Mesodermal cell (in vitro differentiated cells): ENCODE measurements at regions not wholly inside any gene's neighbourhood (a gene's known extent, or its start where the extent isn't known, plus 50 kb on each side); places are given as distances from the start of the nearest gene placed in this dataset.

Experiments used
- H3K27ac ChIP-seq: 2 replicates; pipeline ENCODE4 v1.7.0; 2013; ENCODE audit warnings: mild to moderate bottlenecking, low read depth, low read length, moderate library complexity; ENCODE audit not compliant: severe bottlenecking
- H3K36me3 ChIP-seq: 2 replicates; pipeline ENCODE4 v1.7.1; 2013; ENCODE audit warnings: mild to moderate bottlenecking, low read length, moderate library complexity; ENCODE audit not compliant: control insufficient read depth, insufficient read depth
- H3K4me1 ChIP-seq: one replicate; pipeline ENCODE4 v1.7.1; 2013; ENCODE audit warnings: mild to moderate bottlenecking, low read length; ENCODE audit not compliant: insufficient read depth, control insufficient read depth, poor library complexity, severe bottlenecking
- H3K4me3 ChIP-seq: 2 replicates; pipeline ENCODE4 v1.7.0; 2013; ENCODE audit warnings: low read length, control low read depth, mild to moderate bottlenecking; ENCODE audit not compliant: insufficient read depth, poor library complexity, severe bottlenecking; ENCODE audit errors: extremely low read depth
- H3K9me3 ChIP-seq: 2 replicates; pipeline ENCODE4 v1.7.1; 2013; ENCODE audit warnings: mild to moderate bottlenecking, low read length, moderate library complexity; ENCODE audit not compliant: control insufficient read depth
- WGBS, 2 experiments: methylation state at CpG; one replicate each; pipeline ENCODE4 v1.1.5; 2013; ENCODE audit warnings: missing lambda C conversion rate in 2 of 2; ENCODE audit not compliant: insufficient coverage in 2 of 2; 5-methylcytosine and 5-hydroxymethylcytosine counted together

DNA sequence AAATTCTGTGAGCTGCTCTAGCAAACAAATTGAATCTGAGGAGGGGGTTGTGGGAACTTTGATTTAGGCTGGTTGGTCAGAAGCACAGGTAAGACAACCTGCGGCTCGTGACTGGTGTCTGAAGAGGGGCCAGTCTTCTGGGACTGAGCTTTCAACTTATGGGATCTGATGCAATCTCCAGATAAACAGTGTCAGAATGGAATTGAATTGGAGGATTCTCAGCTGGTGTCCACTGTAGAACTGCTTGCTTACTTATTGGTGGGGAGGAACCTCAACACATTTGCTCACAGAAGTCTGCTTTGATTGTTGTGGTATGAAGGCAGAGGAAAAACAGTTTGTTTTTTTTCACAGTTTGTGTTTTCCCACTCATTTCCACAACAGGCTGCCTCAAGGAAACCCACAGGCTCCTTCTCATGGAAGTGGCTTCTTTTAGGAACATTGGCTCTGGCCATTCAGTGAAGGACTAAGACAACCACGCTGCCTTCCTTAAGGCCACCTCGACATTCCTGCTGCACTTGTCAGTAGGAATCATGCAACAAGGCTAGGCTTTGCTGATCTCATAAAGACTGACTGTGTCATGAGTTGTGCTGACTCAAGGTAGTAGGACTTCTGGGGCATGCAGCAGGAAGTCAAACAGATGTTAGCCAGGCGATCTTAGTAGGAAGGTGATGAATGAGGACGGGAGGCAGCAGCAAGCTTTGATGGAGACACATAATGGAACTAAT is 104.7 kb downstream of the TSN start:
- H3K4me1 ChIP-seq = peaks cover 3% of the 10 kb centered on the region
- H3K9me3 ChIP-seq = no peaks in the 10 kb centered on the region
- H3K4me3 ChIP-seq = no peak overlapping the region
- WGBS, 2 experiments = 77 to 83% methylated on average over 4 of the region's 6 CpGs
- no peak overlapping the region for H3K27ac ChIP-seq
- H3K36me3 ChIP-seq = no peaks in the 10 kb centered on the region

DNA sequence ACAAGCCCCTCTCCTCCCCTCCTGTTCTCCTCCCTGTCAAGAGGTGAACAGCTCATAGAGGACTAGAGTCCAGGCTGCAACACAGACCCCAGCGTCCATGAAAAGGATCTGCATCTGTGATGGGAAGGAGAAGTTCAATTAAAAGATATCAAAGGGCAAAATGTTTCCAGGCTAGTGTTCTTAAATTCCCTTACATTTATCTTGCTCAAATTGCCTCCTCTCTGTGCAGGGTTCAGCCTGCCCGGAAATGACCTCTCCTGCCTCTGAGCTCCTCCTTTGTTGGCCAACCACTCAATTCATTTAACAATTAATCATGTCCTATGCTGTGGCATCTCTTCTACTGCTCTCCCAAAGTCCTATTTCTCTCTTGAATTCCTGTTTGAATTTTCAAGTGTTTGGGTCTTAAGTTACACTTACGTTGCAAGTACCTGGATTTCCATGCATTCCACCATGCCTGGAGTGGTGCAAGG is 105.3 kb downstream of the TSN start:
- Histone ChIP-seq H3K4me3 (no peak overlapping the region), H3K9me3 (no peaks in the 10 kb centered on the region), H3K36me3 (no peaks in the 10 kb centered on the region), H3K27ac (no peak overlapping the region), H3K4me1 (peaks cover 3% of the 10 kb centered on the region)
- 75 to 100% methylated on average over 1 to 2 of the region's 3 CpGs for WGBS, 2 experiments

DNA sequence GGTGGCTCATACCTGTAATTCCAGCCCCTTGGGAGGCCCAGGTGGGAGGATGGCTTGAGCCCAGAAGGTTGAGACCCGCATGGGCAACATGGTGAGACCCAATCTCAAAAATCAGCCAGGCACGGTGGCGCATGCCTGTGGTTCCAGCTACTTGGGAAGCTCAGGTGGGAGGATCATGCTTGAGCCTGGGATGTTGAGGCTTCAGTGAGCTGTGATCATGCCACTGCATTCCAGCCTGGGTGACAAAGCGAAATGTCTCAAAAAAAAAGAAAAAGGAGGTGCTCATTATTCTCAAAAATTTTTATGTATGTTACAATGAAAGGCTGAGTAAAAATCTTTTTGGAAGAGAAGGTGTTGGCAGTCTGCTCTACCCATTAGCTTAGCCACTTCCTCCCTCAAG is 106.8 kb downstream of the TSN start:
- Histone ChIP-seq H3K4me3 (no peak overlapping the region), H3K36me3 (no peaks in the 10 kb centered on the region), H3K9me3 (no peaks in the 10 kb centered on the region), H3K4me1 (peaks cover 3% of the 10 kb centered on the region), H3K27ac (no peak overlapping the region)
- 85 to 92% methylated on average over 3 of the region's 4 CpGs for WGBS, 2 experiments

DNA sequence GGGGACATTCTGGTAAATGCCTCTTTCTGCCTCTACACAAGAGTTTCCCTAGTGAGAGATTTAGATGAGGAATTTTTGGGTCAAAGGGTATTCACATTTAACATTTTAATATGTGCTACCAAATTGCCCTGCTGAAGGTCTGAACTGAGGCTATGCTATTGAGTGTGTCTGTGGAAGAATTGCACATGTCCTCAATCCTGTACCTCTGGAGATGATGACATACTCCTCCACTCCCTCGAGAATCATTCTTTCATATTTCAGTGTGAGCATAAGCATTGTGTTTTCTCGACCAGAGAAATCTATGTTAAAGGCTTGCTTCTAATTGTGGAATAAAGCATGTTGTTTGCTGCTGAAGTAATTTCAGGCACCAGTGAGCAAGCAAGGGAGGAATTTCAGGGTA is 110.5 kb downstream of the TSN start:
- H3K4me3 ChIP-seq = no peak overlapping the region
- no peaks in the 10 kb centered on the region for H3K9me3 ChIP-seq
- WGBS, 2 experiments = 80 to 100% methylated on average over 1 of the region's 2 CpGs
- no peaks in the 10 kb centered on the region for H3K4me1 ChIP-seq
- H3K27ac ChIP-seq = no peak overlapping the region
- H3K36me3 ChIP-seq = no peaks in the 10 kb centered on the region

DNA sequence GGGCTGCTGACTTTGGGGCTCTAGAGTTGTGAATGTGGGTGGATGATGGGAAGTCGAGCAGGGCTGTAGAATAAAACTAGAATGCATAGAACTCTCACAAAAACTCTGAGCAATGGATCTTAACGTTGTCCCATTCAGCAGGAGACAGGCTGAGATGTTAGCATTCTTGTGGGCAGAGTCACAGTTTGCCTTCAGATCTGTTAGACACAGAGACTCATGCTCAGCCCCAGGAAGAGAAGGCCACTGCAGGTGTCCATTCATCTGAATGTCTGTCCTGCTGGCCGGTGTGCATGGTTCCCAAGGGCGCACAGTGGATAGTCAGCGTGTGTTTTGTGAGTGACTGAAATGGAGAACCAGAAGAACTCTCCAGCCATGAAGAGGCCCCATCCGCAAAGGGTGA is 111.3 kb downstream of the TSN start:
- no peaks in the 10 kb centered on the region for H3K9me3 ChIP-seq
- WGBS, 2 experiments = 88 to 91% methylated on average over 3 to 4 of the region's 6 CpGs
- no peaks in the 10 kb centered on the region for H3K36me3 ChIP-seq
- no peak overlapping the region for H3K4me3 ChIP-seq
- H3K27ac ChIP-seq = no peak overlapping the region
- H3K4me1 ChIP-seq = no peaks in the 10 kb centered on the region

DNA sequence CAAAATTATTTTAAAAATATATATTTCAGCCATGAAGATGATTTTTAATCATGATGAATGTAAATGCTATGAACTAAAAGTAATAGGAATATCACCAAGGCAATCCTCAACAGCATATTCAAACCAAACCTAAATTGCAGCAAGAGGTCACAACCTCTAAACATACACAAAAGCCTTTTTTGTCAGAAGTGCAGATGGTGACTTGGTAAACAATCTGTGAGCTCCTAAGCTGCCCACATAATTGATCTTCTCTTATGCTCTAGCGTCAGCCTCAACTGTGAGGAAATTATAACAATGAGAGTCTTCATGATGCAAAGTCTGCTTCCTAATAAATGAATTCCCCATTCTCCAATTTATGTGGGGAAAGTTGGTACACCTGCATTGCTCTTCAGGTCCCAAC is 113.2 kb downstream of the TSN start:
- Histone ChIP-seq H3K4me1 (no peaks in the 10 kb centered on the region), H3K9me3 (no peaks in the 10 kb centered on the region), H3K4me3 (no peak overlapping the region), H3K36me3 (no peaks in the 10 kb centered on the region), H3K27ac (no peak overlapping the region)
- no CpG with 5 or more reads among the region's 1 CpG for WGBS, 2 experiments

DNA sequence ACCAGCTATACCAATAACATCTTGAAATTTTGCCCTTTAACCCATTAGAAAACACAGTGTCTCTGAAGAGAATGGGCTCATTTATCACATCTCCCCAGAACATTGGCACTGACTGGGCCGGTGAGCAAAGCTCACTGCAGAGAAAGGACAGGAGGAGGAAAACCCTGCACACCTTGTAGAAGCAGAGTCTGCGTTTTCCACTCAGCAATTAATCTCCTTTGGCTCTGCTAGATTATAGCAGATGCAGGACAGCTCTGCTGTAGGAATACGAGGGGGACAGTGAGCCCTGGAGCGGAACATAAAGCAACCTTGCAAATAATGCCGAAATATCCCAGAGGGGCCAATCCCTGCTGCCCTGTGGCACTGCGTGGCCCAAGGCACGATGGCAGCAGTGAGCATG is 113.9 kb downstream of the TSN start:
- Histone ChIP-seq H3K27ac (no peak overlapping the region), H3K9me3 (no peaks in the 10 kb centered on the region)
- WGBS, 2 experiments = 89 to 100% methylated on average over 4 to 5 of the region's 7 CpGs

DNA sequence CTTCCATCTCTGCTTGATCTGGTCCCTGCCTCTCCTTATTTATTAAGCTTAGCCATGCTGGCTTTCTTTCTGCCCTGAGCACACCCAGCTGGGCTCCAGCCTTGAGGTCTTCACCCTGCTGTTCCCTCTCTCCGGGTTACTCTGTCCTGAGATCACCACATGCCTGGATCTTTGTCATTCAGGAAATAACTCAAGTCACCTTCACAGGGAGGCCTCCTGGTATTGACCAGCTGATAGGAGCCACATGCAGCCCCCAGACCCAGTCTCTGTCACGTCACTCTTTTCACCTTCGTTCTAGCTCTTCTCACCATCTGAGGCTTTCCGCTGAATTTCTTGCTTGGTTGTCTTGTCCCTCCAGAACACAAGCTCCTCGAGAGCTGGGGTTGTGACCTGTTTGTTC is 114.4 kb downstream of the TSN start:
- Histone ChIP-seq H3K4me1 (no peaks in the 10 kb centered on the region), H3K9me3 (no peaks in the 10 kb centered on the region), H3K4me3 (no peak overlapping the region), H3K27ac (no peak overlapping the region), H3K36me3 (no peaks in the 10 kb centered on the region)
- WGBS, 2 experiments = 76 to 92% methylated on average over 5 of the region's 5 CpGs

More for the DNA sequence above, 113.9 kb downstream of the TSN start:
- no peaks in the 10 kb centered on the region for H3K4me1 ChIP-seq
- no peak overlapping the region for H3K4me3 ChIP-seq
- no peaks in the 10 kb centered on the region for H3K36me3 ChIP-seq

DNA sequence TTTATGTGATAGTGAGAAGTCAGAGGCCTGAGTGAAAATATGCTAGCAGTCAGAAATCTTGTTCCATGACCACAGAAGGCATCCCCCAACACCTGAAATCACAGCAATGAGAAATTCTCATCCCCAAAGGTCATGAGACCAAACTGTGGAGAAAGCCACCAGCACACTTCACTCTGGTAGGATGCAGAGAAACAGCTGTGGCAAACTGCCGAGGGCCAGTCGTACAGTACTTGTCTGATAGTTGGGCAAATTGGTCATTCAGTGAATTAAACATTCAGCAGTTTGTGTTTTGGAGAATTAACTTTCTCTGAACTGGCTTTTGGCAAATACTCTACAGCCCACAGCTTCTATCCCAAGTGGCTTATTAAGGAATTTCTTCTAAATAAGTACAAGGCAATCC is 117.2 kb downstream of the TSN start:
- no peaks in the 10 kb centered on the region for H3K9me3 ChIP-seq
- H3K27ac ChIP-seq = no peak overlapping the region

DNA sequence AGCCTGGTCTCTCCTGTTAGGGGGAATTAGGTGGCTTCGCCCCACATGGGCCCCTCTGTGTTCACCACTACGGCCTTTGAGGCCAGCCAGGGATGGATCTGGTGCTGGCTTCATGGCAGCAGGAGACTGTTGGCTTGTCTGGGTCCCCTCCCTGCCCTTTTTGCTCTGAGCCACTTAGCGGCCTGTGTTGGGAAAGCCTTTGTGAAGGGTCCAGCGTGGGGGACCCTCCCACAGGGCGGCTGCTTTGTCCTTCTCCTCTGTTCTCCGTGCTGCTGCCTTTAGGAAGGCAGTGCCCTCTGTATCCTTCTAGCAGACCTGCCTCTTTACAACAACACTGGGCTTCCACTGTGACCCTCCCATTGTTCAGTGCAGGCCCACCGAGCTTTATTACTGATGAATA is 118.4 kb downstream of the TSN start:
- no peak overlapping the region for H3K4me3 ChIP-seq
- no peaks in the 10 kb centered on the region for H3K9me3 ChIP-seq
- 58 to 73% methylated on average over 5 of the region's 7 CpGs for WGBS, 2 experiments
- H3K27ac ChIP-seq = no peak overlapping the region
- H3K4me1 ChIP-seq = no peaks in the 10 kb centered on the region
- H3K36me3 ChIP-seq = no peaks in the 10 kb centered on the region

More for the DNA sequence above, 117.2 kb downstream of the TSN start:
- H3K36me3 ChIP-seq = no peaks in the 10 kb centered on the region
- H3K4me1 ChIP-seq = no peaks in the 10 kb centered on the region
- no peak overlapping the region for H3K4me3 ChIP-seq
- 100% methylated on average over 1 of the region's 2 CpGs; no CpG with 5 or more reads in 1 of the 2 experiments for WGBS, 2 experiments

DNA sequence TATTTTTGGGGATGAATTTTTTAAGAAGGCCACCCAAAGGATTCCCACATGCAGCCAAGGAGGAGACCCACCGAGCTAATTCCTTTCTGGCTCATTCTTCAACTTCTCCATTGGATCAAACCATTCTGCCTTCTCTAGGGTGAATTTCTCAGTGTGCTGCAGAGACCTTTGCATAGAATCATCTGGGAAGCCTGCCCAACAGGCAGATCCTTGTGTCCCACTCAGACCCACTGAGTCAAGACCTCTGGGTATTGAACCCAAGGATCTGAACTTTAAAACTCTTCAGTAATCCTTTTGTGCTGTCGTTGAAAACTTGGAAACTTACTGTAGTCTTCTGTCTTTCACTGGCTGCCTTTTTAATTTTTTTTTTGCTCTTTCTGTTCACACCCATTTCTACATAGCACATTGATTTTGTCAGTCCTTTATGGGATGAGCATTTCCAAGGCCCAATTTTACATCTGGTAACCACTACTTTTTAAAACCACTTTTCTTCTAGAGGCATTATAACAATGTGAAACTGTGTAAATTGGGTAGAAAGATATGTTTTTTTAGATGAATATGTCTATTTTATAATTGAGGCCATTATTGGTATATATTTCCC is 120.2 kb downstream of the TSN start:
- WGBS, 2 experiments = 82 to 88% methylated on average over 1 to 2 of the region's 2 CpGs
- Histone ChIP-seq H3K36me3 (no peaks in the 10 kb centered on the region), H3K4me1 (no peaks in the 10 kb centered on the region), H3K4me3 (no peak overlapping the region), H3K27ac (no peak overlapping the region), H3K9me3 (no peaks in the 10 kb centered on the region)
